ENCODE measurements at regions not wholly inside any gene's neighbourhood (a gene's known extent, or its start where the extent isn't known, plus 50 kb on each side); places are given as distances from the start of the nearest gene placed in this dataset.

- Histone ChIP-seq H3K27ac (no peak overlapping the region), H3K27me3 (no peaks in the 10 kb centered on the region), H3K4me3 (no peak overlapping the region), H3K4me1 (peaks cover 0 to 4% (median 0%) of the 10 kb centered on the region in 4 donors), H3K9me3 (no peaks in the 10 kb centered on the region), H3K36me3 (no peaks in the 10 kb centered on the region)
- 88 to 92% (median 91%) methylated on average over 5 of the region's 5 CpGs for WGBS, 5 donors
- intact Hi-C loops (cut with DNase I; ENCODE audit: low total_unique reads) = no loop called here
- DNase-seq = no peak
- TF ChIP-seq EP300 (IDR thresholded peaks at IDR 0.05) (no peak), POLR2A (IDR thresholded peaks at IDR 0.05) (no peak)
These were observed 215.1 kb downstream of the STK31 start for GRCh38 chr7:23925088-23925487.

- H3K4me1 ChIP-seq = peaks cover 0 to 4% (median 0%) of the 10 kb centered on the region in 4 donors
- H3K27me3 ChIP-seq = no peaks in the 10 kb centered on the region
- 86 to 97% (median 93%) methylated on average over 5 of the region's 5 CpGs for WGBS, 5 donors
- DNase-seq = no peak
- TF ChIP-seq CTCF (IDR thresholded peaks at IDR 0.05) = no peak
- TF ChIP-seq EP300 (IDR thresholded peaks at IDR 0.05) = no peak
- no peak for TF ChIP-seq POLR2A (IDR thresholded peaks at IDR 0.05)
- no peak for TF ChIP-seq POLR2AphosphoS5 (IDR thresholded peaks at IDR 0.05)
- no peaks in the 10 kb centered on the region for H3K36me3 ChIP-seq
- no peak overlapping the region for H3K27ac ChIP-seq
- no peaks in the 10 kb centered on the region for H3K9me3 ChIP-seq
- intact Hi-C loops (cut with DNase I; ENCODE audit: low total_unique reads) = no loop called here
- no peak overlapping the region for H3K4me3 ChIP-seq
These were observed 217.8 kb downstream of the STK31 start for GRCh38 chr7:23927709-23928417.

GRCh38 chr7:23928418-23928775 lies 218.4 kb downstream of the STK31 start:
- whole genome bisulfite sequencing, 5 donors = 59 to 82% (median 70%) methylated on average over 2 to 3 of the region's 3 CpGs
- Histone ChIP-seq H3K9me3 (no peaks in the 10 kb centered on the region), H3K4me1 (peaks cover 0 to 4% (median 0%) of the 10 kb centered on the region in 4 donors), H3K36me3 (no peaks in the 10 kb centered on the region), H3K27ac (no peak overlapping the region), H3K27me3 (no peaks in the 10 kb centered on the region), H3K4me3 (no peak overlapping the region)
- DNase-seq = peak in 1 of 2 donors; percentile 8
- no peak for TF ChIP-seq POLR2AphosphoS5 (IDR thresholded peaks at IDR 0.05)
- no peak for TF ChIP-seq CTCF (IDR thresholded peaks at IDR 0.05)
- TF ChIP-seq EP300 (IDR thresholded peaks at IDR 0.05) = no peak
- no peak for TF ChIP-seq POLR2A (IDR thresholded peaks at IDR 0.05)
- intact Hi-C loops (cut with DNase I; ENCODE audit: low total_unique reads) = no loop called here

GRCh38 chr7:23930312-23930711 lies 220.3 kb downstream of the STK31 start:
- peaks cover 0 to 5% (median 0%) of the 10 kb centered on the region in 4 donors for H3K9me3 ChIP-seq
- no peaks in the 10 kb centered on the region for H3K36me3 ChIP-seq
- H3K27me3 ChIP-seq = no peaks in the 10 kb centered on the region
- TF ChIP-seq POLR2A (IDR thresholded peaks at IDR 0.05) (no peak), CTCF (IDR thresholded peaks at IDR 0.05) (no peak), POLR2AphosphoS5 (IDR thresholded peaks at IDR 0.05) (no peak), EP300 (IDR thresholded peaks at IDR 0.05) (no peak)
- peaks cover 0 to 4% (median 0%) of the 10 kb centered on the region in 4 donors for H3K4me1 ChIP-seq
- WGBS, 5 donors = 22 to 54% (median 38%) methylated on average over 1 of the region's 1 CpG
- DNase-seq = peak in 1 of 2 donors; percentile 23
- H3K4me3 ChIP-seq = no peak overlapping the region
- intact Hi-C loops (cut with DNase I; ENCODE audit: low total_unique reads) = no loop called here
- H3K27ac ChIP-seq = no peak overlapping the region

GRCh38 chr7:23931633-23932032 lies 221.6 kb downstream of the STK31 start:
- Histone ChIP-seq H3K36me3 (no peaks in the 10 kb centered on the region), H3K4me3 (no peak overlapping the region), H3K9me3 (peaks cover 0 to 5% (median 0%) of the 10 kb centered on the region in 4 donors), H3K27ac (no peak overlapping the region), H3K4me1 (peaks cover 0 to 4% (median 0%) of the 10 kb centered on the region in 4 donors), H3K27me3 (no peaks in the 10 kb centered on the region)
- WGBS, 5 donors = 82 to 94% (median 89%) methylated on average over 2 of the region's 2 CpGs
- TF ChIP-seq POLR2A (IDR thresholded peaks at IDR 0.05) = no peak
- TF ChIP-seq CTCF (IDR thresholded peaks at IDR 0.05) = no peak
- no peak for TF ChIP-seq POLR2AphosphoS5 (IDR thresholded peaks at IDR 0.05)
- no peak for TF ChIP-seq EP300 (IDR thresholded peaks at IDR 0.05)
- DNase-seq = no peak
- intact Hi-C loops (cut with DNase I; ENCODE audit: low total_unique reads) = no loop called here
